Liver (tissue), 3 donors: ENCODE measurements at regions not wholly inside any gene's neighbourhood (a gene's known extent, or its start where the extent isn't known, plus 50 kb on each side); places are given as distances from the start of the nearest gene placed in this dataset.

Experiments used
- RAD21 ChIP-seq, 2 donors: IDR thresholded peaks; 2 replicates each; pipeline ENCODE4 v1.6.1; 2016; ENCODE audit warnings: antibody characterized with exemption in 2 of 2, mild to moderate bottlenecking in 2 of 2
- RXRA ChIP-seq, 2 donors: IDR thresholded peaks; 2 replicates each; pipeline ENCODE4 v1.6.1; 2017 to 2018; ENCODE audit warnings: antibody characterized with exemption in 2 of 2, mild to moderate bottlenecking in 1 of 2
- SP1 ChIP-seq: IDR thresholded peaks from 2 replicates; pipeline ENCODE4 v1.6.1; 2018; ENCODE audit warnings: antibody characterized with exemption, mild to moderate bottlenecking
- YY1 ChIP-seq: IDR thresholded peaks from 2 replicates; pipeline ENCODE4 v1.6.1; 2016; ENCODE audit warnings: antibody characterized with exemption, mild to moderate bottlenecking
- TF ChIP-seq, protein P1 (sequence below): fragments of 150-350 bp; IDR thresholded peaks from 2 replicates; pipeline ENCODE4 v1.5.1; 2017; ENCODE audit warnings: improper control_type of control experiment, low read depth, low read length; ENCODE audit not compliant: missing input control
- TF ChIP-seq, protein P2 (sequence below): IDR thresholded peaks from 2 replicates; pipeline ENCODE4 v1.6.1; 2016; ENCODE audit warnings: antibody characterized with exemption
- TF ChIP-seq, protein P3 (sequence below): IDR thresholded peaks from 2 replicates; pipeline ENCODE4 v1.6.1; 2016; ENCODE audit warnings: antibody characterized with exemption
- TF ChIP-seq, protein P4 (sequence below): IDR thresholded peaks from 2 replicates; pipeline ENCODE4 v1.6.1; 2016; ENCODE audit warnings: antibody characterized with exemption
- TF ChIP-seq, protein P5 (sequence below): IDR thresholded peaks from 2 replicates; pipeline ENCODE4 v1.6.1; 2016; ENCODE audit warnings: antibody characterized with exemption, mild to moderate bottlenecking
- donor health status: healthy.
- donor health status: healthy.

DNA sequence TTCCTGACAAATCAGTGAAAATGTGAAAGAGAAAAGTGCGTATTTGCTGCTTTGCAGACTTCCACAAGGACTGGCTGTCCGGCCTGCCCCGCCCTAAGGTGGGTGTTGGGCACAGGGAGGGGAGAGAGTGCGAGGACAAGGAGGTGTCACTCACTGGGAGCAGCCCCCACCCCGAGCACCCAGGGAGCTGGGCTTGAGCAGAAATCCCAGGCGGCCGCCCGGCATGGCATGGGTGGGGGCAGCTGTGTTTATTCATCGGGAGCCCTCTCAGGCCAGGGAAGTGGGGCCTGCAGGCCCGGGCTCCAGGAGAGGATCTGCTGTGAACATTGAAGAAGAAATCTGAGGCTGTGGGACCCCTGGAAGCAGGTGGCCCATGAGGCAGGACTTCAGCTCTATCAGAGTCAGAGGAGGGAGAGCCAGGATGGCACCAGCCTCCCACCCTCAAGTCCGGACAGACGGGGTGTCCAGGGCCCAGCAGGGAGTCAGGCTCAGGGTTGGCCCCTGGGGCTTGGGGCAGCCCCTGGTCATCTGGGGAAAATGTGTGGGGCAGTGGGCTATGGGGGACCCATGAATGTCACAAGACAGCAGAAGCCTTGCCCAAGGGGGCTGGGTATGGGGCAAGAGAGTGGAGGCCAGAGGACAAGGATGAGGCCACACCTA lies 164.4 kb upstream of the PPP2R2D start:
- TF ChIP-seq, protein P1, sequence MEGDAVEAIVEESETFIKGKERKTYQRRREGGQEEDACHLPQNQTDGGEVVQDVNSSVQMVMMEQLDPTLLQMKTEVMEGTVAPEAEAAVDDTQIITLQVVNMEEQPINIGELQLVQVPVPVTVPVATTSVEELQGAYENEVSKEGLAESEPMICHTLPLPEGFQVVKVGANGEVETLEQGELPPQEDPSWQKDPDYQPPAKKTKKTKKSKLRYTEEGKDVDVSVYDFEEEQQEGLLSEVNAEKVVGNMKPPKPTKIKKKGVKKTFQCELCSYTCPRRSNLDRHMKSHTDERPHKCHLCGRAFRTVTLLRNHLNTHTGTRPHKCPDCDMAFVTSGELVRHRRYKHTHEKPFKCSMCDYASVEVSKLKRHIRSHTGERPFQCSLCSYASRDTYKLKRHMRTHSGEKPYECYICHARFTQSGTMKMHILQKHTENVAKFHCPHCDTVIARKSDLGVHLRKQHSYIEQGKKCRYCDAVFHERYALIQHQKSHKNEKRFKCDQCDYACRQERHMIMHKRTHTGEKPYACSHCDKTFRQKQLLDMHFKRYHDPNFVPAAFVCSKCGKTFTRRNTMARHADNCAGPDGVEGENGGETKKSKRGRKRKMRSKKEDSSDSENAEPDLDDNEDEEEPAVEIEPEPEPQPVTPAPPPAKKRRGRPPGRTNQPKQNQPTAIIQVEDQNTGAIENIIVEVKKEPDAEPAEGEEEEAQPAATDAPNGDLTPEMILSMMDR = no peak
- TF ChIP-seq, protein P2, sequence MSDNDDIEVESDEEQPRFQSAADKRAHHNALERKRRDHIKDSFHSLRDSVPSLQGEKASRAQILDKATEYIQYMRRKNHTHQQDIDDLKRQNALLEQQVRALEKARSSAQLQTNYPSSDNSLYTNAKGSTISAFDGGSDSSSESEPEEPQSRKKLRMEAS = no peak
- TF ChIP-seq RAD21 (IDR thresholded peaks at IDR 0.05) (no peak), RXRA (IDR thresholded peaks at IDR 0.05) (no peak), YY1 (no peak), SP1 (no peak)
- TF ChIP-seq, protein P3, sequence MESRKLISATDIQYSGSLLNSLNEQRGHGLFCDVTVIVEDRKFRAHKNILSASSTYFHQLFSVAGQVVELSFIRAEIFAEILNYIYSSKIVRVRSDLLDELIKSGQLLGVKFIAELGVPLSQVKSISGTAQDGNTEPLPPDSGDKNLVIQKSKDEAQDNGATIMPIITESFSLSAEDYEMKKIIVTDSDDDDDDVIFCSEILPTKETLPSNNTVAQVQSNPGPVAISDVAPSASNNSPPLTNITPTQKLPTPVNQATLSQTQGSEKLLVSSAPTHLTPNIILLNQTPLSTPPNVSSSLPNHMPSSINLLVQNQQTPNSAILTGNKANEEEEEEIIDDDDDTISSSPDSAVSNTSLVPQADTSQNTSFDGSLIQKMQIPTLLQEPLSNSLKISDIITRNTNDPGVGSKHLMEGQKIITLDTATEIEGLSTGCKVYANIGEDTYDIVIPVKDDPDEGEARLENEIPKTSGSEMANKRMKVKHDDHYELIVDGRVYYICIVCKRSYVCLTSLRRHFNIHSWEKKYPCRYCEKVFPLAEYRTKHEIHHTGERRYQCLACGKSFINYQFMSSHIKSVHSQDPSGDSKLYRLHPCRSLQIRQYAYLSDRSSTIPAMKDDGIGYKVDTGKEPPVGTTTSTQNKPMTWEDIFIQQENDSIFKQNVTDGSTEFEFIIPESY = no peak
- TF ChIP-seq, protein P4, sequence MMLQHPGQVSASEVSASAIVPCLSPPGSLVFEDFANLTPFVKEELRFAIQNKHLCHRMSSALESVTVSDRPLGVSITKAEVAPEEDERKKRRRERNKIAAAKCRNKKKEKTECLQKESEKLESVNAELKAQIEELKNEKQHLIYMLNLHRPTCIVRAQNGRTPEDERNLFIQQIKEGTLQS = no peak
- TF ChIP-seq, protein P5, sequence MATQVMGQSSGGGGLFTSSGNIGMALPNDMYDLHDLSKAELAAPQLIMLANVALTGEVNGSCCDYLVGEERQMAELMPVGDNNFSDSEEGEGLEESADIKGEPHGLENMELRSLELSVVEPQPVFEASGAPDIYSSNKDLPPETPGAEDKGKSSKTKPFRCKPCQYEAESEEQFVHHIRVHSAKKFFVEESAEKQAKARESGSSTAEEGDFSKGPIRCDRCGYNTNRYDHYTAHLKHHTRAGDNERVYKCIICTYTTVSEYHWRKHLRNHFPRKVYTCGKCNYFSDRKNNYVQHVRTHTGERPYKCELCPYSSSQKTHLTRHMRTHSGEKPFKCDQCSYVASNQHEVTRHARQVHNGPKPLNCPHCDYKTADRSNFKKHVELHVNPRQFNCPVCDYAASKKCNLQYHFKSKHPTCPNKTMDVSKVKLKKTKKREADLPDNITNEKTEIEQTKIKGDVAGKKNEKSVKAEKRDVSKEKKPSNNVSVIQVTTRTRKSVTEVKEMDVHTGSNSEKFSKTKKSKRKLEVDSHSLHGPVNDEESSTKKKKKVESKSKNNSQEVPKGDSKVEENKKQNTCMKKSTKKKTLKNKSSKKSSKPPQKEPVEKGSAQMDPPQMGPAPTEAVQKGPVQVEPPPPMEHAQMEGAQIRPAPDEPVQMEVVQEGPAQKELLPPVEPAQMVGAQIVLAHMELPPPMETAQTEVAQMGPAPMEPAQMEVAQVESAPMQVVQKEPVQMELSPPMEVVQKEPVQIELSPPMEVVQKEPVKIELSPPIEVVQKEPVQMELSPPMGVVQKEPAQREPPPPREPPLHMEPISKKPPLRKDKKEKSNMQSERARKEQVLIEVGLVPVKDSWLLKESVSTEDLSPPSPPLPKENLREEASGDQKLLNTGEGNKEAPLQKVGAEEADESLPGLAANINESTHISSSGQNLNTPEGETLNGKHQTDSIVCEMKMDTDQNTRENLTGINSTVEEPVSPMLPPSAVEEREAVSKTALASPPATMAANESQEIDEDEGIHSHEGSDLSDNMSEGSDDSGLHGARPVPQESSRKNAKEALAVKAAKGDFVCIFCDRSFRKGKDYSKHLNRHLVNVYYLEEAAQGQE = no peak
